ENCODE measurements at regions not wholly inside any gene's neighbourhood (a gene's known extent, or its start where the extent isn't known, plus 50 kb on each side); places are given as distances from the start of the nearest gene placed in this dataset.

- TF ChIP-seq CTCF (conservative IDR thresholded peaks at IDR 0.05) (no peak), ZFX (IDR thresholded peaks at IDR 0.05) (no peak)
These were observed 57.2 kb upstream of the APOBEC4 start for GRCh38 chr1:183710333-183710732.

All from C4-2B (cell line).